ENCODE measurements at regions not wholly inside any gene's neighbourhood (a gene's known extent, or its start where the extent isn't known, plus 50 kb on each side); places are given as distances from the start of the nearest gene placed in this dataset.

DNA sequence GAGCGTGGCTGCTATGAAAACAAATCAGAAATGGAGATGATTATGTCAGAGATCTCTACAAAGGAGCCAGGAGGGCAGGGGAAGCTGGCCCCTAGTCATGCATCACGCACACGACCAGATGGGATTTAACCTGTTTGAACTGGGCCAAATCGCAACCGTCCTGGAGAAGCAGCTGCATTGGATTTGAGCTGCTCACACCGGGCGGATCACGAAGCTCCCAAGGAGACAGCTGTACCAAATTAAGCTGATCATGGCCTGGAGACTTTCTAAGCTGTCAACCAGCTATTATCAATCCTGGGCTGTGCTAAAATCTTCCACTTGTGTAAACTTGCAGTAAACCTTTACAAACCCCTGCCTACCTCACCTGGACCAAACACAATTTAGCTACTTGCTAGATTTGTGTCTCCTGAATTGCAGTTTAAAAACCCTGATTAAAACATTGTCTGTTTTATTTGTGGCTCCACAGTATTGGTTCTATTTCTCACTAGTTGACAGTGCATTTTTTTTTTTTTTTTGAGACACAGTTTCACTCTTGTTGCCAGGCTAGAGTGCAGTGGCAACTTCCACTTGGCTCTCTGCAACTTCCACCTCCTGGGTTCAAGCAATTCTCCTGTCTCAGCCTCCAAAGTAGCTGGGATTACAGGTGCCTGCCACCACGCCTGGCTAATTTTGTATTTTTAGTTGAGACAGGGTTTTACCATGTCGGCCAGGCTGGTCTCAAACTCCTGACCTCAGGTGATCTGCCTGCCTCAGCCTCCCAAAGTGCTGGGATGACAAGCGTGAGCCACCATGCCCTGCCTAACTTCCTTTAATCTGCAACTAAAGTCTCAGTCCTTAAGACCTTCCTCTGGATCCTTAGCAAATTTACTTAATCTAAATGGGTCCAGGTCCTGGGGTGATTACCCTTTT is 98.3 kb upstream of the GRIN2A start:
- TF ChIP-seq PHF8 (conservative IDR thresholded peaks at IDR 0.05; ENCODE audit: low read depth, low read length) (no peak), HDAC2 (IDR thresholded peaks at IDR 0.05; ENCODE audit: borderline replicate concordance in 1 of 2, low read depth in 2 of 2, low read length in 2 of 2) (no peak), GABPA (IDR thresholded peaks at IDR 0.05; ENCODE audit: borderline replicate concordance, insufficient read depth, low read length) (no peak), MAFK (IDR thresholded peaks at IDR 0.05; ENCODE audit: low read depth, low read length) (no peak), POLR2A (IDR thresholded peaks at IDR 0.05; ENCODE audit: control extremely low read depth in 1 of 2, low read depth in 2 of 2, low read length in 2 of 2) (no peak), EZH2 (IDR thresholded peaks at IDR 0.05; ENCODE audit: low read depth, low read length, severe bottlenecking) (no peak), BACH1 (IDR thresholded peaks at IDR 0.05; ENCODE audit: low read length) (no peak), EGR1 (IDR thresholded peaks at IDR 0.05; ENCODE audit: borderline replicate concordance, low read depth, low read length) (no peak), SIN3A (conservative IDR thresholded peaks at IDR 0.05 in 1 of 2, IDR thresholded peaks at IDR 0.05 in 1 of 2; ENCODE audit: low read depth in 1 of 2, low read length in 2 of 2) (no peak), EP300 (IDR thresholded peaks at IDR 0.05; ENCODE audit: borderline replicate concordance in 1 of 2, low read depth in 2 of 2, low read length in 2 of 2) (no peak), NANOG (IDR thresholded peaks at IDR 0.05; ENCODE audit: insufficient read depth, low read depth, low read length, poor library complexity, severe bottlenecking) (no peak), YY1 (IDR thresholded peaks at IDR 0.05; ENCODE audit: low read depth, low read length) (no peak)
- TF ChIP-seq, protein P1, sequence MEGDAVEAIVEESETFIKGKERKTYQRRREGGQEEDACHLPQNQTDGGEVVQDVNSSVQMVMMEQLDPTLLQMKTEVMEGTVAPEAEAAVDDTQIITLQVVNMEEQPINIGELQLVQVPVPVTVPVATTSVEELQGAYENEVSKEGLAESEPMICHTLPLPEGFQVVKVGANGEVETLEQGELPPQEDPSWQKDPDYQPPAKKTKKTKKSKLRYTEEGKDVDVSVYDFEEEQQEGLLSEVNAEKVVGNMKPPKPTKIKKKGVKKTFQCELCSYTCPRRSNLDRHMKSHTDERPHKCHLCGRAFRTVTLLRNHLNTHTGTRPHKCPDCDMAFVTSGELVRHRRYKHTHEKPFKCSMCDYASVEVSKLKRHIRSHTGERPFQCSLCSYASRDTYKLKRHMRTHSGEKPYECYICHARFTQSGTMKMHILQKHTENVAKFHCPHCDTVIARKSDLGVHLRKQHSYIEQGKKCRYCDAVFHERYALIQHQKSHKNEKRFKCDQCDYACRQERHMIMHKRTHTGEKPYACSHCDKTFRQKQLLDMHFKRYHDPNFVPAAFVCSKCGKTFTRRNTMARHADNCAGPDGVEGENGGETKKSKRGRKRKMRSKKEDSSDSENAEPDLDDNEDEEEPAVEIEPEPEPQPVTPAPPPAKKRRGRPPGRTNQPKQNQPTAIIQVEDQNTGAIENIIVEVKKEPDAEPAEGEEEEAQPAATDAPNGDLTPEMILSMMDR (IDR thresholded peaks at IDR 0.05; ENCODE audit: control extremely low read depth in 1 of 3, insufficient read depth in 1 of 3, low read depth in 1 of 3, low read length in 3 of 3), result no peak
- TF ChIP-seq, protein P2, sequence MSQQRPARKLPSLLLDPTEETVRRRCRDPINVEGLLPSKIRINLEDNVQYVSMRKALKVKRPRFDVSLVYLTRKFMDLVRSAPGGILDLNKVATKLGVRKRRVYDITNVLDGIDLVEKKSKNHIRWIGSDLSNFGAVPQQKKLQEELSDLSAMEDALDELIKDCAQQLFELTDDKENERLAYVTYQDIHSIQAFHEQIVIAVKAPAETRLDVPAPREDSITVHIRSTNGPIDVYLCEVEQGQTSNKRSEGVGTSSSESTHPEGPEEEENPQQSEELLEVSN (IDR thresholded peaks at IDR 0.05), result no peak

Measured in H1 (cell line).